ENCODE measurements at regions not wholly inside any gene's neighbourhood (a gene's known extent, or its start where the extent isn't known, plus 50 kb on each side); places are given as distances from the start of the nearest gene placed in this dataset.
"Not testable (repeated sequence)": the region's sequence is repeated elsewhere in the genome, so short reads cannot be mapped to it uniquely, and the experiment has no call there.

DNA sequence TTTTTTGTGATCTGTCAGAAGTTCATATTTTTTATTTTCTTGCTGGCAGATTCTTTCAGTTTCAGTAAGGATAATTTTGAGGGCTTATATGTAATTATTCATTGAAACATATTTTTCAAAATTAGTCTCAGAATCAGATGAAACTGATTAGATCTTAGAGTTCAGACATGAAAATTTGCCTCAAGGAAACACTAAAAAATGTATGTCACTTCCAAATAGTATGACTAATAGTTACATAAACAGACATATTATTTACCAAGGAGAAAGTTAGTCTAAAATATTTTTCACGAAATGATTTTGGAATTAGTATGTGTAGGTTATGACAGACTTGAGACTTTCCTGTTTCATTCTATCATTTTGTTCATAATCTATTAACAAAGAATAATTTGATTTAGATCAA lies 628.6 kb downstream of the CCDC85A start:
- DNase-seq: no peak

DNA sequence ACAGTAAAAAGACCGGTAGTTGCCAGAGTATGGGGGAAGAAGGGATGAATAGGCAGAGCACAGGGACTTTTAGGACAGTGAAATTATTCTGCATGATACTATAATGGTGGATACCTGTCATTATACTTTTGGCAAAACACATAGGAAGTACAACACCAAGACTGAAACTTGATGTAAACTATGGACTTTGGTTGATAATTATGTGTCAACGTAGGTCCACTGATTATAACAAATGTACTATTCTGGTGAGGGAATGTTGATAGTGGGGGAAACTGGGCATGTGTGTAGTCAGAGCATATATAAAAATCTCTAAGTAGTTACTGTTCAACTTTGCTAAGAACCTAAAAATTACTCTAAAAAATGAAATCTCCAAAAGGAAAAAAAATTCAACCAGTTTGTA lies 629.7 kb downstream of the CCDC85A start:
- no peak for DNase-seq

DNA sequence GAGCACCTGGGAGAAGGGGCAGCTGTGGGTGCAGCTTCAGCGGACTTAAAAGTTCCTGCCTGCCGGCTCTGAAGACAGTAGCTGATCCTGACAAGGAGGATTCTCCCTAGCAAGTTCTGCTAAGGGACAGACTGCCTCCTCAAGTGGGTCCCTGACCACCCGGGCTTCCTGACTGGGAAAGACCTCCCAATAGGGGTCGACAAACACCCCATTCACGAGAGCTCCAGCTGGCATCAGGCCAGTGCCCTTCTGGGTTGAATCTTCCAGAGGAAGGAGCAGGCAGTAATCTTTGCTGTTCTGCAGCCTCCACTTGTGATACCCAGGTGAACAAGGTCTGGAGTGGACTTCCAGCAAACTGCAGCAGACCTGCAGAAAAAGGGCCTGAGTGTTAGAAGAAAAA lies 632.9 kb downstream of the CCDC85A start:
- no peak for DNase-seq

DNA sequence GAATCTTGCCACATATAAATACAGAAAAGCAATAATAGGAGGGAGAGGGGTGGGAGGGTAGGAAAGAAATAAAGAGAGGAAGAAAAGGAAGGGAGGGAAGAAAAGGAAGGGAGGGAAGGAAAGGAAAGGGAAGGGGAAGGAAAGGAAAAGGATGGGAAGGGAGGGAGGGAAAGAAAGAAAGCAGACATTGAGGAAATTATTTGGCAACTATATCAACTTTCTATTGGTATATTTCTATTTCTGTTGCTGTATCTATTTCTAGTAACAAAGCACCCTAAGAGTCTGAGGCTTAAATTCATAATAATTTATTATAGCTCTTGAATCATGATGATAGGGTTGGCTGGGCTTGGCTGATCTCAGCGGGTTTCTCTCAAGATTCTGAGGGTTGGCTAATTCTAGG lies 648.0 kb downstream of the CCDC85A start:
- DNase-seq: no peak

DNA sequence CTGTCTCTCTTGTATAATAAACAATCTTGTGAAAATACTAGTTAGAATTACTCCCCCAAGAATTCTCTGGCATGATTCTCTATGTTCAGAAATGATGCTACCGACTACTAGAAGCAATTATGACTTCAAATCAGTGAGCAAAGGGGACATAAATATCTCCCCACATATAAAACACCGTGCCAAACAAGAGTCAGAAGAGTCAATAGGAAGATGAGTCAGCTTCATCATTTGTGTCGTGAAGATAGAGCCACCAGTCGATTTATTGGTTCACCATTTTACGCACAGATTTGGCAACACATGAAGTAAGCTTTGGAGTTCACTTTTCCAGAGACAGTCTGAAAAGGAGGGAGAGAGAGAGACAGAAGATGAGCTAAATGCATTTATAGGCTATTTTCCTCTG lies 650.9 kb downstream of the CCDC85A start:
- no peak for DNase-seq

DNA sequence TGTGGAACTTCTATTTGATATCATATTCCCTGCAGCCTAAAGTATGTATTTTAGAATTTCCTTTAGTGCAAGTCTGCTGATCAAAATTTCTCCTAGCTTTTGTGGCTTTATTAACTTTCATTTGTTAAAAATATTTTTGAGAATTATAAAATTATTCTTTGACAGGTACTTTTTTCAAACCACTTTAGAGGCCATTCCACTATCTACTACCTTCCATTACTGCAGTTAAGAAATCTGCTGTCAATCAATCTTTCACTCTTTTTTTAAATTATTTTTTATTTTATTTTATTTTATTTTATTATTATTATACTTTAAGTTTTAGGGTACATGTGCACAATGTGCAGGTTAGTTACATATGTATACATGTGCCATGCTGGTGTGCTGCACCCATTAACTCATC lies 656.2 kb downstream of the CCDC85A start:
- not testable (repeated sequence) for DNase-seq

DNA sequence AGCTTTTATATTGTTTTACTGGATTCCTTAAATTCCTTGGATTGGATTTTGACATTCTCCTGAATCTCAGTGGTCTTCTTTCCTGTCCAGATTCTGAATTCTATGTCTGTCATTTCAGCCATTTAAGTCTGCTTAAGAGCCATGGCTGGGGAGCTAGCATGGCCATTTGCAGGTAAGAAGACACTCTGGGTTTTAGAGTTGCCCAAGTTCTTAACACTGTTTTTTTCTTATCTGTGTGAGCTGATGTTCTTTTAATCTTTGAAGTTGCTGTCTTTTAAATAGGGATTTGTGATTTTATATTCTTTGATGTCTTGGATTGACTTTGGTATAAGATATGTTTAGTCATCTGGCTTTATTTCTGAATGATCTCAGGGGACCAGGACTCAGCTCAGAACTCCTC lies 677.2 kb downstream of the CCDC85A start:
- no peak for DNase-seq

DNA sequence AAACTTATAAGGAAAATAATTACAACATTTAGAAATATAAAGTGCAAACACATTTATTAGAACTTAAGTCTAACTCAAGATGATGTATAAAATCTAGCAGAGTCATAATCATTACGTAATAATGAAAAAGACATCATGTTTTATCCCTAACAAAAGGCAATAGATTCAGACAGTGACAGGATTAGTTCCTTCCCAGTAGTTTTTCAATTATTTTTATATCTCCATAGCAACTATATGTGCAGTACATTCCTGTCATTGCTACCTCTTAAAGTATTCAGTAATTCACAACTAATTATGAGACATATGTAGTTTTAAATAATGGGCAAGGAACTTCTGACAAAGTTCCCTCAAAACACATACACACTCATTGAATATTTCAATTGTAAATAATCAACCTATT lies 687.9 kb downstream of the CCDC85A start:
- no peak for DNase-seq

DNA sequence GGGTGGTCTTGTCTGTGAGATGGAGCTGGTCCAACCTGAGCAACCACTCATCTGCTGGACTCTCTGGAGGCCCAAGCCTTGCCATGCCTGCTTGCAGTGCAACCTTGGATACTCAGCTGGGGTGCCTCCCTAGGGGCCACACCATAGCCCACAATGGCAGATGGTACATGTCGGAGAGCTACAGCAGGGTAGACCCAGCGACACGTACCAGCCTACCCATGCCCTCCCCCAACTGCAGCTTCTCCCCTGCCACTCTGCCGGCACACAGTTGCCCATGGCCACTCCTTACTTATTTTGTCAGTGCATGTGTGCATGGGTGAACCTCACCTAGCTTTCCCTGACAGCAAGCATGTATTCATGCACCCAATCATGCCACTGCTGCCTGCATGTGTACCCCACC lies 690.9 kb downstream of the CCDC85A start:
- no peak for DNase-seq

DNA sequence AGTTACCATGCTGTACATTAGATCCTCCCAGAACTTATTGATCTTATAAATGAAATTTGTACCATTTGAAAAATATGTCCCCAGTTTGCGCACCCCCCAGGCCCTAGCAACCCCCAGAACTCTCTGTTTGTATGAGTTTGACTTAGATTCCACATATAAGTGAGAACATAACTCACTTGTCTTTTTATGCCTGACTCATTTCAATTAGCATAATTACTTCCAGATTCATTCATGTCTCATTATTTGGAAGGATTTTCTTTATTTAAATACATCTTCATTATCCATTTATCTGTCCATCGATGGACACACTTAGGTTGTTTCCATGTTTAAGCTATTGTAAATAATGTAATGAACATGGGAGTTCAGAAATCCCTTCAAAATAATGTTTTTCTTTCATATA lies 705.9 kb downstream of the CCDC85A start:
- DNase-seq: no peak

DNA sequence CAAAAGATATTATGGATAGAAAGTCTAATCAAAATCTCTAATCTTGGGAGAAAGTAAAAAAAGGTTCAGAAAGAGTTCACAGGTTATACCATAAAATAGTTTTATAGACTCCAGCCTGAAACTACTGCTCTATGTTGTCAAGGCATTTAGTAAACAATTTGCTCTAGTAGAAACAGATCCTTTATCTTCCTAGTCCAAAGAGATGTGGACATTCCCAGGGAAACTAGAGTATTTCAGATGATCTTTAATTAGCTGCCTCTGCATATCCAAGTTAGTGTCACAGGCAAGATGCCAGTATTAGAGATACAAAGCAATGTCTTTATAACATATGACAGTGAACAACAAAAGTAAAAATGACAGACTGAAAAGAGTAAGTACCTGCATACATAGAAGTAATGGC lies 708.6 kb downstream of the CCDC85A start:
- DNase-seq: no peak

DNA sequence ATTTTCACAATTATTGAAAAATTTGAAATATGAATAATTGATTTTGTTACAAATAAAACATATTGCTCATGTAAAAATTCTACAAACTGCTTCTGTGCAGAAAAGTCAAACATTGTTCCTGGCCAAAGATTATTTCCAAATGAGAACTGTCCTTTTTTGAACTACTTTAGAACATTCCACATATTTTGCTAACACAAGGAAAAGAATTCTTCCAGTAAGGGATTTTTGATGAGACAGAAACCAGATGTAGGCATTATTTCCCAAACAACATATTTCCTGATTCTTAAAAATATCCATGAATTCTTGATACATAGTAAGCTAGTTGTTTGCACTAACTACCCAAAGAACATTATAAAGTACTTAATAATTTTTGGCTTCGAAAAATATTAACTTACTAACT lies 715.2 kb downstream of the CCDC85A start:
- no peak for DNase-seq

DNA sequence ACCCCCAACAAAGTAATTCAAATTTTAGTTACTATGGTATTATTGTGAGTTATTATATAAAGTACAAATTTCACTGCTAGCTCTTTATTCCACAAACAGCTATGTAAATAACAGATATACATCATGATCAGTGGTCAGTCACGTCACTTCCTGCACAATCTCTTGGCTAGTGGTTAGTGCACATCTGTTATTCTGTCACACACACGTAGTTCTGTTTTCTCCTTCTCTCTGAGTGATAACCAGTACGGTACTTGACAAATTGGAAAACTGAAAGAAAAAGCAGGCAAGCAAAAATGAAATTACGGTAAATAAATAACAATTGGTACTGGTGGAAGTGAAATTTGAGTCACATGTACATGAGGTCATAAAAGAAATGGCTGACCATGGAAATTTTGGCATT lies 728.7 kb downstream of the CCDC85A start:
- DNase-seq: no peak

DNA sequence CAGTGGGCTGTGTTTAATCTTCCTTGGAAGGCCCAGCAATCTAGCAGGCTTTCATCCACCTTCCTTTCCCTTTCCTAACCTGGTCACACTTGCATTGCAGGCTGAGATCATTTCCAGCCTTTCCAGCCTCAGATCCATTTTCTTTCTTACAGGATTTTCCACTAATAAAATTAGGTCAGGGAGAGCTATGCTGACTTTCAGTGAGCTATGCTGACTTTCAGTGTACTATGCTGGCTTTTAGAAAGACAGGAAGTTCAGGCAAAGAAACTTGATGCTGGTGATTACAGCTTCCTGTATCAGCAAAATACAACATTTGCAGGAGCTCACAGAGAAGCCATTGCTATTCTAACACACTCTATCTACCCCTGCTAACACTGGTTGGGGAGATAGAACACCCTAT lies 735.0 kb downstream of the CCDC85A start:
- DNase-seq: no peak

DNA sequence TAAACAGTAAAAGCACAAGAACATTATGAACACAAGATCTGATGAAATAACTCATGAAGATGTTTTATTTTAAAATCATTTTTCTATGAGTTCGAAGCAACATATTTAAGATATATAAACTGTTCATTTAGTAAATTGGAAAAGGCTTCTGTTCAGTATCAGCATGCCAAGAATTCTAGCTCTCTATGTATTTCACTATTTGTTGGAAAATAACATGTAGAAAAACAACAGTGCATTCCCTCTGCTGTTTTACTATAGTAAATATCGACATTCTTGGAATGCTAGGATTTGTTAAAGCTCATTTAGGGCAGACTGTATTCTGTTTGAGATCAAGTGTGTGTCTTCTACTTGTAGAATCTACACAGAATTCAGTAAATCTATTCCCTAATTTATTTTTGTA lies 750.2 kb downstream of the CCDC85A start:
- DNase-seq: no peak

DNA sequence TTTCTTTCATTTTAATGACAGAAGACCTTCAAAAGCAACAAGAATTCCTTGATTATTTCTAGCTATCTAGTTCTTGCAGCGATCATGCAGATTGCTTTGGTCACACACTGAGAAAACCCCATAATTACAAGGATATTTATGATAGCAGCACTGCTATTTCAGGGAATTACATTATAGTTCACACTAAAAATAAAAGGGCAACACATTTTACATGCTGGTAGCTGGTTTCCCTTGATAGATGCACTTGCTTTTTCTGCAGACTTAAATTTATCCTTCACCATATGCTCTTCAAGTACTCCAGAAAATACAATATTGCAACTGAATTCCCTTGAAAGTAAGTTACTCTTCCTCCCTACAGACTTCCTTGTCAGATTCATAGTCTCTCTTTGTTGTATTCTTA lies 751.1 kb downstream of the CCDC85A start:
- no peak for DNase-seq

DNA sequence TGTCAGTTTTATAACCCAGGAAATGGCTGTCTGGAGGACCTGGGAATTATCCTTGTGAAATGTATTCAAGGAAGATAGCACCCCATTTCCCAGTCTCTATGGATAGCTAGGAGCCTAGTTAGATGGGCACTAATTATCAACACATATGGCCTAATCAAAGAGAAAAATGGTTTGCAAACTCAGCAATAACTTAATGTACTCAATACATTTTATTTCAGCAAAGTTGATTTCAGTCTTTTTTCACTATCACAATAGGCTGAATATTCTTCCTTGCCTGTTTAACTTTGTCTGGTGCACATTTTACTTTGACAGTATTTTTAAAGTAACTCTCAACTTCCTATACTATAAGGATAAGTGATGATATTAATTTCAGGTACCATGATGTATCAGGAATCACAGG lies 756.3 kb downstream of the CCDC85A start:
- no peak for DNase-seq

DNA sequence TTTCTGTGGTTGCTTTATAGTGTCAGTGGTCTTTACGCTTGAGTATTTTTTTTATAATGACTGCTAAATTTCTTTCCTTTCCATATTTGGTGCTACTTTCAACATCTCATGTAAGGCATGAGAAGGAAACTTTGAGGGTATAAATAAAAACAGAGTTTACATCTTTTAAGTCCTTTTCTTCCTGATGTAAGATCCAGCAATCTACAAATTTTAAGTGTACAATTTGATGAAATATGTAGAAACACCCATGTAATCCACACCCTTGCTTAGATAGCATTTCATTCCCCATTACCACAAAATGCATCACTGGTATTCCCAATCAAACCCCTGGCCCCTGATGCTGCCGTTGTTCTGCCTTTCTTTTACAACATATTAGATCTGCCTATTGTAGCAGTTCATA lies 769.1 kb downstream of the CCDC85A start:
- DNase-seq: no peak

DNA sequence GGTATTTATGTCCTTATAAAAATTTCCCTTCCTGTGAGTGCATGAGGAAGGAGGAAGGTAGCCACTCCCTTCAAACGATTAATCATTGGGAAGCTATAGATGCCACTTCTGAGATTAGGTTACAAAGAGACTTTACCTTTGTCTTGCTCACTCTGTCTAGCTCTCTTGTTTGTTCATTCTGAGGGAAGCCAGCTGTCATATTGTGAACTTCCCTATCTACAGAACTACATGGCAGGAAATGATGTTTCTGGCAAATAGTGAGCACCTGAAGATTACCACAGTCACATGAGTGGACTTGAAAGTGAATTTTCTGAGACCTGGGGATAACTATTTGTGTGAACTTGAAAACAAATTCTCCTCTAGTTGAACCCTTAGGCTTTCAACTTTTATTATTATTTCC lies 776.8 kb downstream of the CCDC85A start:
- no peak for DNase-seq

DNA sequence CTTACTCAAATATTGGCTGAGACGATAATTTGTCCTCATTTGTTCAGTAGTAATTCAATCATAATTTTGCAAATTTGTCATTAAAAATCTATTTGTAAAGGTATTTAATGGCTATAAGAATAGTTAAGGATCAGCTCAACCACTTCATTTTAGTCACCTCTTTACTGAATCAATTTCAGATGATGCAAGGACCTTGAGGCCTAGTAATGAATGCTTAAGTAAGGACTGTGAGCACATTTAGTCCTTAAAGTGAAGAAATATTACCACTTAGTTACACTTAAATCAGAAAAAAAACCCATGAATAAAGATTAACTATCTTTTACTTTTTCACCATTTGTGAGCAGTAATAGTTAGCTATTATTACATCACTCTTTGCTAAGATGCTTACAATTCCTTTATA lies 778.9 kb downstream of the CCDC85A start:
- no peak for DNase-seq

DNA sequence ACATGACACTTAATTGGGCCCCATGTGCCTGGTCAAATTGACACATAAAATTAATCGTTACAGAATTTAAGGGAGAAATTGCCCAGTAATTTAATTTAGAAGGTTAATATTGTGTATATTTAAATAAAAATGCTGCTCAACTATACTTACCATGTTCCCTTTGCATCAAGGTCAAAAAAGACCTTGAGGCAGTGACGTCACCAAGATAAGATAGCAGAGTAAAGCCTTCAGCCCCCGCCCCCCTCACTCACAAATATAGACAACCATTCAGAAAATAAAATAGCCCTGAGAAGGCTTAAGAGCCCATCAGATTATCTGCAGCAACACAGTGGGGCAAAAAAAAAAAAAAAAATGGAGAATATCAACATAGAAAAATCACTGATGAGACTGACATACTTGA lies 785.7 kb downstream of the CCDC85A start:
- DNase-seq: no peak

DNA sequence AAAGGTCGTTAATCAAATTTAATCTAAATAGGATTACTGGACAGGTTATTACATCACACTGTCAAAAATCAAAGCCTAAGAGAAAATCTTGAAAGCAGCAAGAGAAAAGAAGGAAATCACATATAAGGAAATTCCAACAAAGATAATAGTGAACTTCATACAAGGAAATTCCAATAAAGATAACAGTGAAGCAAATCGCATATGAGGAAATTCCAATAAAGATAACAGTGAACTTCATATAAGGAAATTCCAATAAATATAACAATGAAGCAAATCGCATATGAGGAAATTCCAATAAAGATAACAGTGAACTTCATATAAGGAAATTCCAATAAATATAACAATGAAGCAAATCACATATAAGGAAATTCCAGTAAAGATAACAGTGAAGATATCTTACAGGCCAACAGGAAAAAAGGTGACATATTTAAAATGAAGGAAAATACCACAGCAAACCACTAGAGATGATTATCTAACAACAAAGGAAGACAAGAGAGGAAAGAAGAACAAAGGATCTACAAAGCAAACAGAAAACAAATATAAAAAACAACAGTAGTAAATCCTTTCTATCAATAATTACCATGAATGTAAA lies 787.7 kb downstream of the CCDC85A start:
- no peak for DNase-seq

DNA sequence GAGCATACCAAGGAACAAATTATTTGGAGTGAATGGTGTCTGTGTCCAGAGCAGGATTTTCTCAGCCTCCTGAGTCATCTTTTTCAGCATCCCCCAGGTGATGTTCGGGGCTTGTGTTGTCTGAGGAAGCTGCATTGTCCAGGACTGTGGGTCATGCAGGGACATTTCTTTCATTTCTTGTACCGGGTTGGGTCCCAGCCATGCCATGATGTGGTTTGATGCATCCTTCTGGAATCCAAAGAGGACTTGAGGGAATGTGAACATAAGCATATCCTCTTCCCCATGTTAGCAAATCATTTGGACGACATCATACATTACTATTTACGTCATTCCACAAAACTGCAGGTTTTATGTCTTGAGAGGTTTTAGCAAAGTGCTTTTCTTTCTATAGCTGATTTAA lies 797.8 kb downstream of the CCDC85A start:
- no peak for DNase-seq

DNA sequence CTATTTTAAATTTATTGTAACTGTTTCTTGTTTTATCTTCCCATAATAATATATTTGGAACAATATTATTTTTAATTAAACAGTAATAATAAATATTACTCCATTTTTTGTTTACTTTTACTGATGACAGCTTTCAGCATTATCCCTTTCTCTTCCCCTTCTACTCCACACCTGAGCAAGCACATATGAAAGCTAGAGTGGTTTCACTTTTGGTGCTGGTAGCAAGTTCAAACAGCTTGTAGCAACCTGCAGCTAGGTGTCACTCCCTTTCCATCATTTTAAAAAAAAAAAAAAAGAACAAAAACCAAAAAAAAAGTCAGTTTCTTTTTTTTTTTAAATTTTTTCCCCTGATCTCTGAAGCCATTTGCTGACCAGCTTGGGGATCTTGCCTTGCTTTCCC lies 801.8 kb downstream of the CCDC85A start:
- DNase-seq: no peak

DNA sequence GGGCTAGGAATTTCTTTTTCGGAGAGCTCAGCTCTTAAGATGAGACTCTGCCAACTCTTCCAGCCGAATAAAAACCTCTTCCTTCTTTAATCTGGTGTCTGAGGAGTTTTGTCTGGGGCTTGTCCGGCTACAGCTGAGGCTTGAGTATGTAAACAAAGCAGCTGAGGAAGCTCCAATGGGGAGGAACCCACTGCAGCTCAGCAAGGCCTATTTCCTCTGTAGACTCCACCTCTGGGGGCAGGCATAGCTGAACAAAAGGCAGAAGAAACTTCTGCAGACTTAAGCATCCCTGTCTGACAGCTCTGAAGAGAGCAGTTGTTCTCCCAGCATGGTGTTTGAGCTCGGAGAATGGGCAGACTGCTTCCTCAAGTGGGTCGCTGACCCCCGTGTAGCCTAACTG lies 838.7 kb downstream of the CCDC85A start:
- DNase-seq: no peak

Measured in CD4-positive, alpha-beta T cell treated with Interleukin-12 subunit alpha and Interleukin-12 subunit beta, for 1 hour (primary cell).